Fibroblast of lung (primary cell): ENCODE measurements at regions not wholly inside any gene's neighbourhood (a gene's known extent, or its start where the extent isn't known, plus 50 kb on each side); places are given as distances from the start of the nearest gene placed in this dataset.
"Not testable (repeated sequence)": the region's sequence is repeated elsewhere in the genome, so short reads cannot be mapped to it uniquely, and the experiment has no call there.

Experiments
- DNase-seq, 2 donors: peaks; one replicate each; pipeline versions ENCODE4 v3.0.0 to v3.0.0-alpha.2; 2010; ENCODE audit warnings: low read depth in 2 of 2
- H2AFZ ChIP-seq: 2 replicates; pipeline ENCODE4 v1.5.1; 2012; ENCODE audit warnings: low read length, control low read depth, inconsistent platforms
- H3K27ac ChIP-seq: 2 replicates; pipeline ENCODE4 v1.5.1; 2011; ENCODE audit warnings: low read length, control low read depth; ENCODE audit not compliant: insufficient read depth
- H3K27me3 ChIP-seq: 2 replicates; pipeline ENCODE4 v1.5.1; 2011; ENCODE audit warnings: mild to moderate bottlenecking, low read length; ENCODE audit not compliant: control insufficient read depth, insufficient read depth
- H3K36me3 ChIP-seq: 2 replicates; pipeline ENCODE4 v1.5.1; 2011; ENCODE audit warnings: low read length; ENCODE audit not compliant: control insufficient read depth, insufficient read depth
- H3K4me1 ChIP-seq: 2 replicates; pipeline ENCODE4 v1.5.1; 2011; ENCODE audit warnings: low read length; ENCODE audit not compliant: control insufficient read depth, insufficient read depth; ENCODE audit errors: extremely low read depth
- H3K4me2 ChIP-seq: 2 replicates; pipeline ENCODE4 v1.5.1; 2011; ENCODE audit warnings: low read length, control low read depth; ENCODE audit not compliant: insufficient read depth; ENCODE audit errors: extremely low read depth
- H3K4me3 ChIP-seq, 4 experiments: fragments of 200-600 bp in 1 of 4; sonication (generic) in 1 of 4; replicated peaks in 1 of 4; 2 replicates each; pipeline ENCODE4 v1.5.1; 2011 to 2016; ENCODE audit warnings: low read length in 4 of 4, low read depth in 3 of 4, mild to moderate bottlenecking in 3 of 4, control low read depth in 2 of 4, inconsistent platforms in 1 of 4, mixed read lengths in 1 of 4; ENCODE audit not compliant: insufficient read depth in 1 of 4; ENCODE audit errors: control extremely low read depth in 1 of 4
- H3K79me2 ChIP-seq: 2 replicates; pipeline ENCODE4 v1.5.1; 2012; ENCODE audit warnings: mild to moderate bottlenecking, low read length, inconsistent platforms; ENCODE audit not compliant: control insufficient read depth, insufficient read depth
- H3K9ac ChIP-seq: 2 replicates; pipeline ENCODE4 v1.5.1; 2011; ENCODE audit warnings: mild to moderate bottlenecking, low read length, control low read depth; ENCODE audit not compliant: insufficient read depth
- H3K9me3 ChIP-seq: 2 replicates; pipeline ENCODE4 v1.5.1; 2012; ENCODE audit warnings: low read depth, low read length; ENCODE audit not compliant: control insufficient read depth, insufficient read depth
- H4K20me1 ChIP-seq: 2 replicates; pipeline ENCODE4 v1.5.1; 2011; ENCODE audit warnings: low read length; ENCODE audit not compliant: control insufficient read depth, insufficient read depth; ENCODE audit errors: extremely low read depth

GRCh38 chr21:27928534-27929115 lies 961.7 kb upstream of the ADAMTS5 start:
- H3K4me3 ChIP-seq, H3K9ac ChIP-seq, H3K36me3 ChIP-seq, H3K4me2 ChIP-seq, H3K27me3 ChIP-seq, H3K4me1 ChIP-seq, H2AFZ ChIP-seq, H3K27ac ChIP-seq, H3K79me2 ChIP-seq, H3K9me3 ChIP-seq, H4K20me1 ChIP-seq: not testable (repeated sequence)
- DNase-seq = peak; percentile 84 to 89

- not testable (repeated sequence) for DNase-seq, H3K9me3 ChIP-seq, H2AFZ ChIP-seq, H3K4me2 ChIP-seq, H3K4me1 ChIP-seq, H4K20me1 ChIP-seq, H3K4me3 ChIP-seq, H3K9ac ChIP-seq, H3K79me2 ChIP-seq, H3K27me3 ChIP-seq, H3K27ac ChIP-seq, H3K36me3 ChIP-seq
Measured at GRCh38 chr21:27921421-27921820, 954.5 kb upstream of the ADAMTS5 start.

- peak; percentile 14 to 41 for DNase-seq
Measured at GRCh38 chr21:27917966-27918365, 951.1 kb upstream of the ADAMTS5 start.

GRCh38 chr21:27916326-27916725 lies 949.4 kb upstream of the ADAMTS5 start:
- H3K9ac ChIP-seq, H3K4me2 ChIP-seq, H3K36me3 ChIP-seq, H3K4me3 ChIP-seq, H2AFZ ChIP-seq, H3K27ac ChIP-seq, H3K79me2 ChIP-seq, H3K4me1 ChIP-seq, H4K20me1 ChIP-seq, H3K27me3 ChIP-seq, H3K9me3 ChIP-seq: not testable (repeated sequence)
- peak; percentile 43 to 62 for DNase-seq

More at GRCh38 chr21:27917966-27918365, 951.1 kb upstream of the ADAMTS5 start:
- H2AFZ ChIP-seq, H4K20me1 ChIP-seq, H3K36me3 ChIP-seq, H3K4me2 ChIP-seq, H3K9ac ChIP-seq, H3K9me3 ChIP-seq, H3K79me2 ChIP-seq, H3K4me1 ChIP-seq, H3K27me3 ChIP-seq, H3K27ac ChIP-seq, H3K4me3 ChIP-seq: not testable (repeated sequence)

- not testable (repeated sequence) for H3K27me3 ChIP-seq, H2AFZ ChIP-seq, H3K9ac ChIP-seq, H3K9me3 ChIP-seq, H3K4me1 ChIP-seq, H3K27ac ChIP-seq, H3K4me3 ChIP-seq, DNase-seq, H3K36me3 ChIP-seq, H4K20me1 ChIP-seq, H3K79me2 ChIP-seq, H3K4me2 ChIP-seq
Measured at GRCh38 chr21:27912133-27912532, 945.2 kb upstream of the ADAMTS5 start.

- peak in 1 of 2 donors; percentile 23 for DNase-seq
- not testable (repeated sequence) for H3K79me2 ChIP-seq, H2AFZ ChIP-seq, H3K4me2 ChIP-seq, H4K20me1 ChIP-seq, H3K4me3 ChIP-seq, H3K27me3 ChIP-seq, H3K9ac ChIP-seq, H3K4me1 ChIP-seq, H3K36me3 ChIP-seq, H3K27ac ChIP-seq, H3K9me3 ChIP-seq
Measured at GRCh38 chr21:27909487-27909886, 942.6 kb upstream of the ADAMTS5 start.

- H3K4me3 ChIP-seq, H2AFZ ChIP-seq, H3K9ac ChIP-seq, H3K27me3 ChIP-seq, H4K20me1 ChIP-seq, H3K79me2 ChIP-seq, H3K4me2 ChIP-seq, H3K27ac ChIP-seq, H3K36me3 ChIP-seq, H3K4me1 ChIP-seq, H3K9me3 ChIP-seq: not testable (repeated sequence)
- peak; percentile 6 to 59 for DNase-seq
Measured at GRCh38 chr21:27908816-27909215, 941.9 kb upstream of the ADAMTS5 start.
